ENCODE measurements at regions not wholly inside any gene's neighbourhood (a gene's known extent, or its start where the extent isn't known, plus 50 kb on each side); places are given as distances from the start of the nearest gene placed in this dataset.

DNA sequence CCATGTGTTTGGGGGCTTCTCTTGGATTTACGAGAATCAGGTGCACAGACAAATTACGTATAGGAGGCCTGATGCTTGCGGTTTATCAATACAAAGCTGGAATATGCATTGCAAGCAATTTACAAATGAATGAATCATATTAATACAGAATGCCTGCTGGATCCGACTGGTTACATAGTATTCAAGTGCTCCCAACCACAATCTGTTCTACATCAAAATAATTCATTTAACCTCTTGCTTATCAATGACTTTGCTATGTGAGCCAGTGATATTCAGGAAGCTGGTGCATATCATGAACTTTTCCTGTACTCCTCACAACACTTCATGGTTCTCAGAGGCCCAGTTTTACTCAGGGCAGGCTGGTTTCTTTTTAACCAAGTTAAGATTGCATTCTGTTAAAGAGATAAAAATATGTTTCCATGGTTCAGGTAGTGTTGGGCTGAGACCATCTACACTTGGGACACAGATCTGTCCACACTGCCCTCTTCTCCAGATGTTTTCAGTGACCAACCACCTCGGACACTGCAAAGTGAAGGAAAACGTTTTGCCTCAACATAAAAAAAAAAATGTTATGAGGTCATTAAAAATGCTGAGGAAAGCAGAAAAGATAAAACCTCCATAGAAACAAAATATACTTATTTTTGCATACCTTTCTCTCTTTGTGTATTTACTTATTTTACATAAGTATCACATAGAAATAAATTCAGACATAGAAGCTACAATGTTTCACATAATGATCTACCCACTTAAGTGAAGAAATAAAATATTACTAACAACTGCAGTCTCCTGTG, 200.1 kb upstream of the VCX3A start:
- TF ChIP-seq POLR2A (IDR thresholded peaks at IDR 0.05) = no peak
- TF ChIP-seq, protein P1, sequence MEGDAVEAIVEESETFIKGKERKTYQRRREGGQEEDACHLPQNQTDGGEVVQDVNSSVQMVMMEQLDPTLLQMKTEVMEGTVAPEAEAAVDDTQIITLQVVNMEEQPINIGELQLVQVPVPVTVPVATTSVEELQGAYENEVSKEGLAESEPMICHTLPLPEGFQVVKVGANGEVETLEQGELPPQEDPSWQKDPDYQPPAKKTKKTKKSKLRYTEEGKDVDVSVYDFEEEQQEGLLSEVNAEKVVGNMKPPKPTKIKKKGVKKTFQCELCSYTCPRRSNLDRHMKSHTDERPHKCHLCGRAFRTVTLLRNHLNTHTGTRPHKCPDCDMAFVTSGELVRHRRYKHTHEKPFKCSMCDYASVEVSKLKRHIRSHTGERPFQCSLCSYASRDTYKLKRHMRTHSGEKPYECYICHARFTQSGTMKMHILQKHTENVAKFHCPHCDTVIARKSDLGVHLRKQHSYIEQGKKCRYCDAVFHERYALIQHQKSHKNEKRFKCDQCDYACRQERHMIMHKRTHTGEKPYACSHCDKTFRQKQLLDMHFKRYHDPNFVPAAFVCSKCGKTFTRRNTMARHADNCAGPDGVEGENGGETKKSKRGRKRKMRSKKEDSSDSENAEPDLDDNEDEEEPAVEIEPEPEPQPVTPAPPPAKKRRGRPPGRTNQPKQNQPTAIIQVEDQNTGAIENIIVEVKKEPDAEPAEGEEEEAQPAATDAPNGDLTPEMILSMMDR (IDR thresholded peaks at IDR 0.05) = no peak

All from adrenal gland (tissue), 5 donors.